HG02973 (cell line): ENCODE measurements at regions not wholly inside any gene's neighbourhood (a gene's known extent, or its start where the extent isn't known, plus 50 kb on each side); places are given as distances from the start of the nearest gene placed in this dataset.
"Not testable (repeated sequence)": the region's sequence is repeated elsewhere in the genome, so short reads cannot be mapped to it uniquely, and the experiment has no call there.

Source experiments
- ATAC-seq: cut with Tn5 transposase; IDR thresholded peaks from one replicate; pipeline ENCODE4 v1.9.1; 2021; ENCODE audit warnings: moderate library complexity; ENCODE audit not compliant: unreplicated experiment

GRCh38 chr12:97711392-97711791, 248.8 kb downstream of the RMST start:
- no peak for ATAC-seq

- no peak for ATAC-seq
These were observed 250.7 kb downstream of the RMST start for GRCh38 chr12:97713270-97713669.

GRCh38 chr12:97714107-97714563, 251.5 kb downstream of the RMST start:
- ATAC-seq, result no peak

- ATAC-seq, result no peak
These were observed 253.8 kb downstream of the RMST start for GRCh38 chr12:97716356-97716755.

GRCh38 chr12:97723801-97724200, 261.2 kb downstream of the RMST start:
- ATAC-seq, result not testable (repeated sequence)

- no peak for ATAC-seq
These were observed 282.9 kb downstream of the RMST start for GRCh38 chr12:97745406-97746101.

GRCh38 chr12:97748298-97748697, 285.7 kb downstream of the RMST start:
- no peak for ATAC-seq

- no peak for ATAC-seq
These were observed 289.1 kb downstream of the RMST start for GRCh38 chr12:97751704-97752103.

- ATAC-seq, result no peak
These were observed 289.5 kb downstream of the RMST start for GRCh38 chr12:97752129-97752528.

- ATAC-seq, result no peak
These were observed 290.7 kb downstream of the RMST start for GRCh38 chr12:97753332-97753731.

- ATAC-seq, result no peak
These were observed 291.7 kb downstream of the RMST start for GRCh38 chr12:97754306-97754705.

GRCh38 chr12:97756066-97756666, 293.6 kb downstream of the RMST start:
- no peak for ATAC-seq

GRCh38 chr12:97756741-97757140, 294.1 kb downstream of the RMST start:
- ATAC-seq, result no peak

GRCh38 chr12:97757481-97758193, 295.0 kb downstream of the RMST start:
- no peak for ATAC-seq

GRCh38 chr12:97758194-97758501, 295.5 kb downstream of the RMST start:
- no peak for ATAC-seq

GRCh38 chr12:97758586-97758985, 296.0 kb downstream of the RMST start:
- ATAC-seq, result no peak

GRCh38 chr12:97760601-97761000, 298.0 kb downstream of the RMST start:
- ATAC-seq, result no peak

- no peak for ATAC-seq
These were observed 300.5 kb downstream of the RMST start for GRCh38 chr12:97763113-97763512.

- no peak for ATAC-seq
These were observed 302.1 kb downstream of the RMST start for GRCh38 chr12:97764700-97765099.

GRCh38 chr12:97767347-97767746, 304.7 kb downstream of the RMST start:
- no peak for ATAC-seq

GRCh38 chr12:97778111-97778510, 315.5 kb downstream of the RMST start:
- ATAC-seq, result no peak

GRCh38 chr12:97781342-97781741, 318.7 kb downstream of the RMST start:
- no peak for ATAC-seq
